ENCODE measurements at regions not wholly inside any gene's neighbourhood (a gene's known extent, or its start where the extent isn't known, plus 50 kb on each side); places are given as distances from the start of the nearest gene placed in this dataset.

DNA sequence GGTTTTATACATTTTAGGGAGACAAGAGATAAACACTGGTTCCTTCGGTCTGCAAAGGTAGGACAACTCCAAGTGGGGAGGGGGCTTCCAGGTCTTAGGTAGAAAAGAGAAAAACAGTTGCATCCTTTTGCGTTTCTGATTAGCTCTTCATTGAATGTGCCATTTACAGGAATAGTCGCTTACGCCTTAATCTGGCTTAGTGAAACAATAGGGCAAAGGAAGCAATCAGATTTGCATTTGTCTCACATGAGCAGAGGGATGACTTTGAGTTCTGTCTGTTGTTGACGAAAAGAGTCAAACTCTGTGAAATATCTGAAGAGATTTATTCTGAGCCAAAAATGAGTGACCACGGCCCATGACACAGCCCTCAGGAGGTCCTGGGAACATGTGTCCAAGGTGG, 166.0 kb upstream of the ATP10A start:
- Histone ChIP-seq H2AFZ (ENCODE audit: low read depth, low read length, poor library complexity, severe bottlenecking) (no peak overlapping the region), H3K4me2 (ENCODE audit: low read length) (no peak overlapping the region), H3K4me1 (ENCODE audit: control insufficient read depth in 1 of 2, insufficient read depth in 2 of 2, low read length in 2 of 2) (no peaks in the 10 kb centered on the region), H4K20me1 (ENCODE audit: insufficient read depth) (no peaks in the 10 kb centered on the region), H3K36me3 (ENCODE audit: control insufficient read depth in 1 of 2, insufficient read depth in 2 of 2, low read length in 2 of 2) (no peaks in the 10 kb centered on the region), H3K27ac (ENCODE audit: low read depth, low read length) (no peak overlapping the region), H3K79me2 (ENCODE audit: insufficient read depth, low read length) (no peaks in the 10 kb centered on the region), H3K27me3 (ENCODE audit: insufficient read depth, low read length) (no peaks in the 10 kb centered on the region), H3K9me2 (ENCODE audit: insufficient read depth) (no peaks in the 10 kb centered on the region), H3K9me3 (ENCODE audit: control insufficient read depth in 1 of 2, insufficient read depth in 1 of 2, low read depth in 1 of 2, low read length in 2 of 2) (peaks cover 9 to 20% of the 10 kb centered on the region in 2 experiments; a peak in 2 of 4 replicates), H3K4me3 (replicated peaks in 1 of 2; ENCODE audit: low read depth in 1 of 2, low read length in 2 of 2) (no peak overlapping the region), H3K9ac (ENCODE audit: low read length) (no peak overlapping the region)
- ChIA-PET CTCF (no interaction called here), POLR2A (no interaction called here), RAD21 (ENCODE audit: low non-redundant PET in 1 of 2, low total read pairs in 2 of 2, uncharacterized antibody in 2 of 2, unreplicated experiment in 2 of 2) (no interaction called here)
- DNase-seq (ENCODE audit: low read depth, low spot score) (no peak), ATAC-seq (no peak)
- no TSS peak for BruUV-seq (replicated peaks)
- intact Hi-C loops (cut with micrococcal nuclease) = no loop called here
- no peak for TF ChIP-seq CEBPB (IDR thresholded peaks at IDR 0.05; ENCODE audit: low read depth)
- TF ChIP-seq YY1 (IDR thresholded peaks at IDR 0.05; ENCODE audit: extremely low read depth, insufficient replicate concordance, low read depth, low read length) = no peak
- TF ChIP-seq ELF1 (IDR thresholded peaks at IDR 0.05; ENCODE audit: borderline replicate concordance, low read depth) = no peak
- TF ChIP-seq FOSL1 (IDR thresholded peaks at IDR 0.05; ENCODE audit: low read depth) = no peak
- no peak for TF ChIP-seq EGR1 (IDR thresholded peaks at IDR 0.05; ENCODE audit: low read depth)
- no peak for TF ChIP-seq CTCF (IDR thresholded peaks at IDR 0.05 in 2 of 3, conservative IDR thresholded peaks at IDR 0.05 in 1 of 3; ENCODE audit: borderline replicate concordance in 1 of 3, insufficient read depth in 1 of 3, low read depth in 2 of 3, low read length in 2 of 3)

DNA sequence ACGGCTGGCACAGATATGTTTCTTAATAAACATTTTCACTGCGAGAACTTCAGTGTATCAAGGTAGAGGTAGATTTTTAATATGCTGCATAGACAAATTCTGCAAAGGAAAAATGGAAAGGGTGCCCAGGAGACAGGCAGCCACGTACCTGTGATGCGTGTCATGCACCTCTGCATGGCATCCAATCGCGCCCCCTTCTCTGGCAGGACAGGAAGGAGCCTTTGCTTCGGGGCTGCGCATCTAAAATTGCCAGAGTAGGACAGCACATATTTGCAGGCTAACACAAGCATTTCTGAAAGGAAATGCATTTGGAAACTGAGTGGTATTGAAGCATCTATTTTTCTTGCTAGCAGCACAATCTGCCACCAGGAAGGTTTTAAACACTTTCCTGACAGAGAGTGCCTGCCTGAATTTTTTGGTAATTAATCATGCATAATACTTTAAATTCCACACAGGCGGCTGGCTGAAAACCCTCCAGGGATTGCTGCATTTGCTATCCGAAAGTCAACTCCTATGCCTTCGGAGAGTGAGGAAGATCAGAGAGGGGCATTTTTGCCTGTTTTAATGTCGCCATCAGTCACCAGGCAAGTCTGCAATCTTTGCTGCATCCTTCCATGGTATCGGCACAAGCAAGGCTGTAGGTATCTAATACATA, 165.1 kb upstream of the ATP10A start:
- no peaks in the 10 kb centered on the region for H3K79me2 ChIP-seq (ENCODE audit: insufficient read depth, low read length)
- no peaks in the 10 kb centered on the region for H3K4me1 ChIP-seq (ENCODE audit: control insufficient read depth in 1 of 2, insufficient read depth in 2 of 2, low read length in 2 of 2)
- no peak for TF ChIP-seq SIN3A (IDR thresholded peaks at IDR 0.05; ENCODE audit: low read depth)
- no peak for TF ChIP-seq ZFX (IDR thresholded peaks at IDR 0.05)
- no peak for TF ChIP-seq POLR2AphosphoS5 (IDR thresholded peaks at IDR 0.05; ENCODE audit: low read depth, low read length)
- TF ChIP-seq, protein P1, sequence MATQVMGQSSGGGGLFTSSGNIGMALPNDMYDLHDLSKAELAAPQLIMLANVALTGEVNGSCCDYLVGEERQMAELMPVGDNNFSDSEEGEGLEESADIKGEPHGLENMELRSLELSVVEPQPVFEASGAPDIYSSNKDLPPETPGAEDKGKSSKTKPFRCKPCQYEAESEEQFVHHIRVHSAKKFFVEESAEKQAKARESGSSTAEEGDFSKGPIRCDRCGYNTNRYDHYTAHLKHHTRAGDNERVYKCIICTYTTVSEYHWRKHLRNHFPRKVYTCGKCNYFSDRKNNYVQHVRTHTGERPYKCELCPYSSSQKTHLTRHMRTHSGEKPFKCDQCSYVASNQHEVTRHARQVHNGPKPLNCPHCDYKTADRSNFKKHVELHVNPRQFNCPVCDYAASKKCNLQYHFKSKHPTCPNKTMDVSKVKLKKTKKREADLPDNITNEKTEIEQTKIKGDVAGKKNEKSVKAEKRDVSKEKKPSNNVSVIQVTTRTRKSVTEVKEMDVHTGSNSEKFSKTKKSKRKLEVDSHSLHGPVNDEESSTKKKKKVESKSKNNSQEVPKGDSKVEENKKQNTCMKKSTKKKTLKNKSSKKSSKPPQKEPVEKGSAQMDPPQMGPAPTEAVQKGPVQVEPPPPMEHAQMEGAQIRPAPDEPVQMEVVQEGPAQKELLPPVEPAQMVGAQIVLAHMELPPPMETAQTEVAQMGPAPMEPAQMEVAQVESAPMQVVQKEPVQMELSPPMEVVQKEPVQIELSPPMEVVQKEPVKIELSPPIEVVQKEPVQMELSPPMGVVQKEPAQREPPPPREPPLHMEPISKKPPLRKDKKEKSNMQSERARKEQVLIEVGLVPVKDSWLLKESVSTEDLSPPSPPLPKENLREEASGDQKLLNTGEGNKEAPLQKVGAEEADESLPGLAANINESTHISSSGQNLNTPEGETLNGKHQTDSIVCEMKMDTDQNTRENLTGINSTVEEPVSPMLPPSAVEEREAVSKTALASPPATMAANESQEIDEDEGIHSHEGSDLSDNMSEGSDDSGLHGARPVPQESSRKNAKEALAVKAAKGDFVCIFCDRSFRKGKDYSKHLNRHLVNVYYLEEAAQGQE (IDR thresholded peaks at IDR 0.05; ENCODE audit: low read depth) = no peak
- TF ChIP-seq POLR2A (IDR thresholded peaks at IDR 0.05; ENCODE audit: borderline replicate concordance, extremely low read depth, insufficient read depth, insufficient read length) = no peak
- no peak for TF ChIP-seq CTCF (IDR thresholded peaks at IDR 0.05 in 2 of 3, conservative IDR thresholded peaks at IDR 0.05 in 1 of 3; ENCODE audit: borderline replicate concordance in 1 of 3, insufficient read depth in 1 of 3, low read depth in 2 of 3, low read length in 2 of 3)
- no peak for TF ChIP-seq SP1 (IDR thresholded peaks at IDR 0.05; ENCODE audit: low read depth)
- no peak for TF ChIP-seq EZH2phosphoT487 (IDR thresholded peaks at IDR 0.05; ENCODE audit: borderline replicate concordance)
- H3K36me3 ChIP-seq (ENCODE audit: control insufficient read depth in 1 of 2, insufficient read depth in 2 of 2, low read length in 2 of 2) = no peaks in the 10 kb centered on the region
- ChIA-PET RAD21 (ENCODE audit: low non-redundant PET in 1 of 2, low total read pairs in 2 of 2, uncharacterized antibody in 2 of 2, unreplicated experiment in 2 of 2) (no interaction called here), CTCF (no interaction called here), POLR2A (no interaction called here)
- intact Hi-C loops (cut with micrococcal nuclease) = no loop called here
- BruUV-seq (replicated peaks) = no TSS peak
- no peak overlapping the region for H2AFZ ChIP-seq (ENCODE audit: low read depth, low read length, poor library complexity, severe bottlenecking)
- no peak overlapping the region for H3K9ac ChIP-seq (ENCODE audit: low read length)
- peaks cover 9 to 22% of the 10 kb centered on the region in 2 experiments; a peak in 2 of 4 replicates for H3K9me3 ChIP-seq (ENCODE audit: control insufficient read depth in 1 of 2, insufficient read depth in 1 of 2, low read depth in 1 of 2, low read length in 2 of 2)
- H3K4me3 ChIP-seq (replicated peaks in 1 of 2; ENCODE audit: low read depth in 1 of 2, low read length in 2 of 2) = no peak overlapping the region
- H3K27ac ChIP-seq (ENCODE audit: low read depth, low read length) = no peak overlapping the region
- no peak for DNase-seq (ENCODE audit: low read depth, low spot score)
- ATAC-seq = no peak
- no peaks in the 10 kb centered on the region for H3K9me2 ChIP-seq (ENCODE audit: insufficient read depth)
- H4K20me1 ChIP-seq (ENCODE audit: insufficient read depth) = no peaks in the 10 kb centered on the region
- H3K4me2 ChIP-seq (ENCODE audit: low read length) = no peak overlapping the region
- no peaks in the 10 kb centered on the region for H3K27me3 ChIP-seq (ENCODE audit: insufficient read depth, low read length)
